KMS-11 (cell line): ENCODE measurements at regions not wholly inside any gene's neighbourhood (a gene's known extent, or its start where the extent isn't known, plus 50 kb on each side); places are given as distances from the start of the nearest gene placed in this dataset.
"Not testable (repeated sequence)": the region's sequence is repeated elsewhere in the genome, so short reads cannot be mapped to it uniquely, and the experiment has no call there.

Experiments used
- H2AFZ ChIP-seq: fragments of 200-600 bp; sonication (generic); 2 replicates; pipeline ENCODE4 v1.6.1; 2016; ENCODE audit warnings: antibody characterized with exemption, mixed run types, low read depth
- H3K27ac ChIP-seq: fragments of 200-600 bp; sonication (generic); 2 replicates; pipeline ENCODE4 v1.6.1; 2016; ENCODE audit warnings: mild to moderate bottlenecking, mixed run types
- H3K27me3 ChIP-seq: fragments of 200-600 bp; sonication (generic); 2 replicates; pipeline ENCODE4 v1.6.1; 2017; ENCODE audit warnings: mild to moderate bottlenecking, low read depth, mixed run types, moderate library complexity; ENCODE audit not compliant: insufficient read depth
- H3K36me3 ChIP-seq: fragments of 200-600 bp; sonication (generic); 2 replicates; pipeline ENCODE4 v1.6.1; 2017; ENCODE audit warnings: mild to moderate bottlenecking, mixed run types; ENCODE audit not compliant: insufficient read depth
- H3K4me1 ChIP-seq: fragments of 200-600 bp; sonication (generic); 2 replicates; pipeline ENCODE4 v1.6.1; 2016; ENCODE audit warnings: mild to moderate bottlenecking, low read depth, mixed run types; ENCODE audit not compliant: poor library complexity, severe bottlenecking
- H3K4me2 ChIP-seq: fragments of 200-600 bp; sonication (generic); 2 replicates; pipeline ENCODE4 v1.7.0; 2016; ENCODE audit warnings: mild to moderate bottlenecking, mixed run types
- H3K4me3 ChIP-seq: fragments of 200-600 bp; sonication (generic); IDR thresholded peaks from 2 replicates; pipeline ENCODE4 v1.6.1; 2017; ENCODE audit warnings: low read depth, low read length, mixed read lengths; ENCODE audit not compliant: insufficient read depth
- H3K79me2 ChIP-seq: fragments of 200-600 bp; sonication (generic); 2 replicates; pipeline ENCODE4 v1.6.1; 2016; ENCODE audit warnings: low read depth, mixed run types; ENCODE audit not compliant: insufficient read depth
- H3K9ac ChIP-seq: fragments of 200-600 bp; sonication (generic); 2 replicates; pipeline ENCODE4 v1.6.1; 2016; ENCODE audit warnings: mild to moderate bottlenecking, mixed run types
- H4K20me1 ChIP-seq: fragments of 200-600 bp; sonication (generic); 2 replicates; pipeline ENCODE4 v1.6.1; 2016; ENCODE audit warnings: mild to moderate bottlenecking, mixed run types; ENCODE audit not compliant: insufficient read depth
- CTCF ChIP-seq: fragments of 200-600 bp; sonication (generic); conservative IDR thresholded peaks from 2 replicates; pipeline ENCODE4 v1.6.1; 2017; ENCODE audit warnings: low read depth, mild to moderate bottlenecking, antibody characterized with exemption, low read length, moderate library complexity, mixed read lengths

GRCh38 chr12:105534068-105534467, 203.6 kb downstream of the C12orf75 start:
- no peaks in the 10 kb centered on the region for H3K79me2 ChIP-seq
- H3K9ac ChIP-seq, result no peak overlapping the region
- H3K4me1 ChIP-seq, result no peaks in the 10 kb centered on the region
- no peaks in the 10 kb centered on the region for H4K20me1 ChIP-seq
- no peak overlapping the region for H3K27ac ChIP-seq
- H3K4me2 ChIP-seq, result no peak overlapping the region
- no peak overlapping the region for H3K4me3 ChIP-seq
- TF ChIP-seq CTCF, result no peak
- H3K27me3 ChIP-seq, result no peaks in the 10 kb centered on the region
- no peaks in the 10 kb centered on the region for H3K36me3 ChIP-seq
- H2AFZ ChIP-seq, result no peak overlapping the region

- not testable (repeated sequence) for H4K20me1 ChIP-seq, H3K79me2 ChIP-seq, H3K27me3 ChIP-seq, H3K4me3 ChIP-seq, H3K4me1 ChIP-seq, H3K36me3 ChIP-seq, H3K27ac ChIP-seq, H2AFZ ChIP-seq, H3K9ac ChIP-seq, H3K4me2 ChIP-seq
Observed at GRCh38 chr12:105535033-105535432, 204.5 kb downstream of the C12orf75 start.

- H3K27me3 ChIP-seq, result no peaks in the 10 kb centered on the region
- no peak overlapping the region for H3K4me2 ChIP-seq
- H2AFZ ChIP-seq, result no peak overlapping the region
- no peaks in the 10 kb centered on the region for H4K20me1 ChIP-seq
- no peaks in the 10 kb centered on the region for H3K36me3 ChIP-seq
- no peak overlapping the region for H3K27ac ChIP-seq
- no peaks in the 10 kb centered on the region for H3K79me2 ChIP-seq
- no peak for TF ChIP-seq CTCF
- H3K9ac ChIP-seq, result no peak overlapping the region
- no peaks in the 10 kb centered on the region for H3K4me1 ChIP-seq
- no peak overlapping the region for H3K4me3 ChIP-seq
Observed at GRCh38 chr12:105538880-105539279, 208.4 kb downstream of the C12orf75 start.

GRCh38 chr12:105539735-105540134, 209.2 kb downstream of the C12orf75 start:
- no peak overlapping the region for H3K4me2 ChIP-seq

GRCh38 chr12:105547786-105548185, 217.3 kb downstream of the C12orf75 start:
- Histone ChIP-seq H3K4me3 (no peak overlapping the region), H3K36me3 (no peaks in the 10 kb centered on the region), H3K4me1 (no peaks in the 10 kb centered on the region), H3K79me2 (no peaks in the 10 kb centered on the region), H3K27me3 (no peaks in the 10 kb centered on the region), H3K27ac (no peak overlapping the region), H3K9ac (no peak overlapping the region), H3K4me2 (no peak overlapping the region), H2AFZ (no peak overlapping the region), H4K20me1 (no peaks in the 10 kb centered on the region)
- no peak for TF ChIP-seq CTCF

More at GRCh38 chr12:105539735-105540134, 209.2 kb downstream of the C12orf75 start:
- no peak overlapping the region for H3K9ac ChIP-seq
- no peaks in the 10 kb centered on the region for H3K4me1 ChIP-seq
- no peaks in the 10 kb centered on the region for H4K20me1 ChIP-seq
- H3K27ac ChIP-seq, result no peak overlapping the region
- no peak overlapping the region for H3K4me3 ChIP-seq
- no peaks in the 10 kb centered on the region for H3K27me3 ChIP-seq
- no peak overlapping the region for H2AFZ ChIP-seq
- H3K36me3 ChIP-seq, result no peaks in the 10 kb centered on the region
- no peak for TF ChIP-seq CTCF
- H3K79me2 ChIP-seq, result no peaks in the 10 kb centered on the region
